HG02588 (cell line): ENCODE measurements at regions not wholly inside any gene's neighbourhood (a gene's known extent, or its start where the extent isn't known, plus 50 kb on each side); places are given as distances from the start of the nearest gene placed in this dataset.

Source experiments
- ATAC-seq: cut with Tn5 transposase; IDR thresholded peaks from one replicate; pipeline ENCODE4 v1.9.1; 2021; ENCODE audit warnings: mild to moderate bottlenecking, moderate library complexity; ENCODE audit not compliant: unreplicated experiment

- no peak for ATAC-seq
These were observed 451.2 kb upstream of the TLE4 start for GRCh38 chr9:79120533-79120932.

- ATAC-seq = no peak
These were observed 450.8 kb upstream of the TLE4 start for GRCh38 chr9:79120941-79121340.

GRCh38 chr9:79123415-79123814, 448.4 kb upstream of the TLE4 start:
- ATAC-seq = no peak

GRCh38 chr9:79127661-79128060, 444.1 kb upstream of the TLE4 start:
- ATAC-seq = no peak

GRCh38 chr9:79129865-79130480, 441.8 kb upstream of the TLE4 start:
- no peak for ATAC-seq

GRCh38 chr9:79131246-79131774, 440.5 kb upstream of the TLE4 start:
- no peak for ATAC-seq

- ATAC-seq = no peak
These were observed 439.9 kb upstream of the TLE4 start for GRCh38 chr9:79131824-79132377.

GRCh38 chr9:79134654-79135053, 437.1 kb upstream of the TLE4 start:
- ATAC-seq = no peak

GRCh38 chr9:79135681-79136415, 435.9 kb upstream of the TLE4 start:
- no peak for ATAC-seq

GRCh38 chr9:79140751-79141150, 431.0 kb upstream of the TLE4 start:
- no peak for ATAC-seq

GRCh38 chr9:79143211-79143610, 428.6 kb upstream of the TLE4 start:
- ATAC-seq = no peak

GRCh38 chr9:79145442-79145841, 426.3 kb upstream of the TLE4 start:
- ATAC-seq = no peak

- ATAC-seq = no peak
These were observed 422.2 kb upstream of the TLE4 start for GRCh38 chr9:79149585-79149984.

GRCh38 chr9:79151791-79152190, 420.0 kb upstream of the TLE4 start:
- no peak for ATAC-seq

GRCh38 chr9:79152306-79152705, 419.5 kb upstream of the TLE4 start:
- no peak for ATAC-seq

- no peak for ATAC-seq
These were observed 417.0 kb upstream of the TLE4 start for GRCh38 chr9:79154806-79155205.

- no peak for ATAC-seq
These were observed 416.5 kb upstream of the TLE4 start for GRCh38 chr9:79155308-79155707.

GRCh38 chr9:79163544-79163943, 408.2 kb upstream of the TLE4 start:
- no peak for ATAC-seq

- no peak for ATAC-seq
These were observed 407.4 kb upstream of the TLE4 start for GRCh38 chr9:79164406-79164805.

- no peak for ATAC-seq
These were observed 406.6 kb upstream of the TLE4 start for GRCh38 chr9:79165020-79165780.

- no peak for ATAC-seq
These were observed 405.8 kb upstream of the TLE4 start for GRCh38 chr9:79166005-79166404.
